ENCODE measurements at regions not wholly inside any gene's neighbourhood (a gene's known extent, or its start where the extent isn't known, plus 50 kb on each side); places are given as distances from the start of the nearest gene placed in this dataset.
A peak's percentile ranks its signal among the peaks of the same experiment; 100 is the strongest.

GRCh38 chr10:133021963-133022775, 65.6 kb upstream of the ADGRA1 start:
- H3K56ac ChIP-seq (ENCODE audit: insufficient read length, low read depth, low read length) = no peak overlapping the region
- no peak overlapping the region for H3K4me3 Mint-ChIP-seq
- no peak for DNase-seq

More at GRCh38 chr10:133021963-133022775, 65.6 kb upstream of the ADGRA1 start:
- H4K20me1 ChIP-seq (ENCODE audit: control insufficient read depth, insufficient read depth, insufficient read length) = no peaks in the 10 kb centered on the region
- H2BK20ac ChIP-seq (ENCODE audit: low read depth, low read length, poor library complexity, severe bottlenecking) = no peak overlapping the region
- H3T11ph ChIP-seq (ENCODE audit: low read length) = no peak overlapping the region
- no peak overlapping the region for H2BK12ac ChIP-seq (ENCODE audit: insufficient read length, low read depth, low read length)
- no peaks in the 10 kb centered on the region for H3K79me2 ChIP-seq (ENCODE audit: insufficient read depth, low read length)
- H2BK5ac ChIP-seq (ENCODE audit: insufficient read length, low read length) = no peak overlapping the region
- H3K9ac ChIP-seq (ENCODE audit: extremely low read depth, insufficient read length, low read length) = no peak overlapping the region
- no peak overlapping the region for H3K4me2 ChIP-seq (ENCODE audit: insufficient read depth, insufficient read length, low read length)
- peaks cover 16 to 17% of the 10 kb centered on the region in 2 experiments for H3K4me1 Mint-ChIP-seq
- H3K27ac ChIP-seq (ENCODE audit: insufficient read length, low read depth, low read length) = no peak overlapping the region
- H3K27me3 ChIP-seq (ENCODE audit: insufficient read depth, low read length) = no peaks in the 10 kb centered on the region
- H3K27ac Mint-ChIP-seq = peak overlapping the region in 1 of 3 experiments; percentile 48; a peak in 2 of 7 replicates
- H3K23me2 ChIP-seq (ENCODE audit: insufficient read length, low read depth, low read length, poor library complexity, severe bottlenecking) = no peaks in the 10 kb centered on the region
- H3K9me3 ChIP-seq (ENCODE audit: control insufficient read depth, low read depth, low read length) = no peaks in the 10 kb centered on the region
- H3K4me1 ChIP-seq (ENCODE audit: insufficient read depth, low read length) = no peaks in the 10 kb centered on the region
- H3K4ac ChIP-seq (ENCODE audit: low read depth, low read length) = no peak overlapping the region
- H3K14ac ChIP-seq (ENCODE audit: insufficient read depth, low read length) = no peak overlapping the region; the same call in 1 of the 2 replicates
- no peaks in the 10 kb centered on the region for H3K36me3 Mint-ChIP-seq (ENCODE audit: insufficient read depth in 1 of 3, low read depth in 3 of 3)
- H3K23ac ChIP-seq (ENCODE audit: insufficient read length, low read depth, low read length) = no peak overlapping the region
- no peak overlapping the region for H2AFZ ChIP-seq (ENCODE audit: low read length)
- H2BK15ac ChIP-seq (ENCODE audit: low read depth, low read length) = no peak overlapping the region
- WGBS (ENCODE audit: extremely low coverage, insufficient read length, low lambda C conversion rate) = no CpG with 5 or more reads among the region's 50 CpGs
- no peak overlapping the region for H4K8ac ChIP-seq (replicated peaks; ENCODE audit: insufficient read length, low read depth, low read length)
- peaks cover 0 to 2% of the 10 kb centered on the region in 2 experiments; a peak in 1 of 5 replicates for H3K9me3 Mint-ChIP-seq
- no peak overlapping the region for H2BK120ac ChIP-seq (ENCODE audit: low read depth, low read length, poor library complexity, severe bottlenecking)
- no peak overlapping the region for H4K5ac ChIP-seq (ENCODE audit: insufficient read length, low read depth, low read length)
- H3K27me3 Mint-ChIP-seq (ENCODE audit: low read depth) = peaks cover 34% of the 10 kb centered on the region
- no peak overlapping the region for H4K91ac ChIP-seq (ENCODE audit: insufficient read length, low read depth, low read length)
- H3K79me1 ChIP-seq (ENCODE audit: insufficient read depth, low read depth, low read length, poor library complexity, severe bottlenecking) = no peaks in the 10 kb centered on the region
- no peak overlapping the region for H2AK5ac ChIP-seq (ENCODE audit: insufficient read length, low read length)
- no peak for TF ChIP-seq CTCF (conservative IDR thresholded peaks at IDR 0.05)
- no peak overlapping the region for H3K18ac ChIP-seq (ENCODE audit: insufficient read length, low read depth, low read length)

Data from H9 (cell line).